ENCODE measurements at regions not wholly inside any gene's neighbourhood (a gene's known extent, or its start where the extent isn't known, plus 50 kb on each side); places are given as distances from the start of the nearest gene placed in this dataset.

GRCh38 chr1:55334797-55335196 is 119.6 kb upstream of the USP24 start:
- DNase-seq: no peak

GRCh38 chr1:55334160-55334559 is 119.0 kb upstream of the USP24 start:
- no peak for DNase-seq

- no peak for DNase-seq
These were observed 118.3 kb upstream of the USP24 start for GRCh38 chr1:55333461-55333860.

- DNase-seq: no peak
These were observed 116.2 kb upstream of the USP24 start for GRCh38 chr1:55331351-55331750.

- no peak for DNase-seq
These were observed 114.8 kb upstream of the USP24 start for GRCh38 chr1:55329808-55330432.

GRCh38 chr1:55329091-55329490 is 113.9 kb upstream of the USP24 start:
- DNase-seq: no peak

- DNase-seq: no peak
These were observed 111.5 kb upstream of the USP24 start for GRCh38 chr1:55326496-55327243.

GRCh38 chr1:55323760-55324159 is 108.6 kb upstream of the USP24 start:
- no peak for DNase-seq

- no peak for DNase-seq
These were observed 107.7 kb upstream of the USP24 start for GRCh38 chr1:55322842-55323241.

- DNase-seq: no peak
These were observed 106.8 kb upstream of the USP24 start for GRCh38 chr1:55321942-55322341.

- no peak for DNase-seq
These were observed 105.7 kb upstream of the USP24 start for GRCh38 chr1:55320891-55321290.

GRCh38 chr1:55318116-55318817 is 103.1 kb upstream of the USP24 start:
- no peak for DNase-seq

- no peak for DNase-seq
These were observed 102.5 kb upstream of the USP24 start for GRCh38 chr1:55317673-55318072.

- DNase-seq: no peak
These were observed 101.9 kb upstream of the USP24 start for GRCh38 chr1:55316947-55317662.

GRCh38 chr1:55316502-55316901 is 101.3 kb upstream of the USP24 start:
- no peak for DNase-seq

- DNase-seq: no peak
These were observed 100.4 kb upstream of the USP24 start for GRCh38 chr1:55315552-55315951.

GRCh38 chr1:55314740-55315139 is 99.6 kb upstream of the USP24 start:
- DNase-seq: no peak

- no peak for DNase-seq
These were observed 98.7 kb upstream of the USP24 start for GRCh38 chr1:55313903-55314302.

GRCh38 chr1:55311979-55312378 is 96.8 kb upstream of the USP24 start:
- DNase-seq: no peak

- DNase-seq: no peak
These were observed 96.0 kb upstream of the USP24 start for GRCh38 chr1:55311057-55311641.

GRCh38 chr1:55310505-55310971 is 95.4 kb upstream of the USP24 start:
- DNase-seq: no peak

- no peak for DNase-seq
These were observed 94.8 kb upstream of the USP24 start for GRCh38 chr1:55309786-55310504.
